ENCODE measurements at regions not wholly inside any gene's neighbourhood (a gene's known extent, or its start where the extent isn't known, plus 50 kb on each side); places are given as distances from the start of the nearest gene placed in this dataset.
A peak's percentile ranks its signal among the peaks of the same experiment; 100 is the strongest.

DNA sequence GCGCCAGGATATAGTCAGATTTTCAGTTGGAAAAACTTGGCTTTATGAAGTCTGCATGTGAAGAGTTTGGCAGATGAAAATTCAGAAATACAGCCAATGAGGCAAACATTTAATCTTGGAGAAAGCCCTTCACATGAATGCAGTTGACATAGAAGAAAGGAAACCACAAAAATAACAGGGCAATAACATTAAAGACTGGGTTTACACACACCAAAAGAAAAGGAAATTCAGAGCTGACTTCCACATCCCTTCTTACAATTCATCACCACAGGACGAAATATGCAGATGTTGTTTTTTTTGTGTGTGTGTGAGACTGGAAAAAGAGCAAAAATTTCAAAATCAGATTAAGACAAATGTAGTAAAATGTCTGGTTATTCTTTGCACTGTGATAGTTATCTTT is 69.8 kb upstream of the HEY2 start:
- H4K8ac ChIP-seq (replicated peaks; ENCODE audit: insufficient read length, low read depth, low read length): no peak overlapping the region
- no peak overlapping the region for H3K9ac ChIP-seq (ENCODE audit: extremely low read depth, insufficient read length, low read length)
- peaks cover 0 to 16% (median 2%) of the 10 kb centered on the region in 3 experiments; a peak in 4 of 7 replicates for H3K36me3 Mint-ChIP-seq (ENCODE audit: insufficient read depth in 1 of 3, low read depth in 3 of 3)
- H2AFZ ChIP-seq (ENCODE audit: low read length): no peak overlapping the region
- no CpG with 5 or more reads among the region's 2 CpGs for WGBS (ENCODE audit: extremely low coverage, insufficient read length, low lambda C conversion rate)
- no peak overlapping the region for H2BK5ac ChIP-seq (ENCODE audit: insufficient read length, low read length)
- H3K27ac ChIP-seq (ENCODE audit: insufficient read length, low read depth, low read length): no peak overlapping the region
- H2BK120ac ChIP-seq (ENCODE audit: low read depth, low read length, poor library complexity, severe bottlenecking): no peak overlapping the region
- no peak overlapping the region for H2BK20ac ChIP-seq (ENCODE audit: low read depth, low read length, poor library complexity, severe bottlenecking)
- no peak overlapping the region for H2AK5ac ChIP-seq (ENCODE audit: insufficient read length, low read length)
- H3K9me3 Mint-ChIP-seq: no peaks in the 10 kb centered on the region
- H3T11ph ChIP-seq (ENCODE audit: low read length): no peak overlapping the region
- no peaks in the 10 kb centered on the region for H3K79me2 ChIP-seq (ENCODE audit: insufficient read depth, low read length)
- no peak overlapping the region for H3K23ac ChIP-seq (ENCODE audit: insufficient read length, low read depth, low read length)
- no peaks in the 10 kb centered on the region for H3K27me3 Mint-ChIP-seq (ENCODE audit: low read depth)
- H3K4me3 Mint-ChIP-seq: no peak overlapping the region; a peak in 1 of 5 replicates
- H4K91ac ChIP-seq (ENCODE audit: insufficient read length, low read depth, low read length): no peak overlapping the region
- H3K18ac ChIP-seq (ENCODE audit: insufficient read length, low read depth, low read length): no peak overlapping the region
- H4K20me1 ChIP-seq (ENCODE audit: control insufficient read depth, insufficient read depth, insufficient read length): peaks cover 2% of the 10 kb centered on the region
- no peak overlapping the region for H2BK15ac ChIP-seq (ENCODE audit: low read depth, low read length)
- TF ChIP-seq, protein P1, sequence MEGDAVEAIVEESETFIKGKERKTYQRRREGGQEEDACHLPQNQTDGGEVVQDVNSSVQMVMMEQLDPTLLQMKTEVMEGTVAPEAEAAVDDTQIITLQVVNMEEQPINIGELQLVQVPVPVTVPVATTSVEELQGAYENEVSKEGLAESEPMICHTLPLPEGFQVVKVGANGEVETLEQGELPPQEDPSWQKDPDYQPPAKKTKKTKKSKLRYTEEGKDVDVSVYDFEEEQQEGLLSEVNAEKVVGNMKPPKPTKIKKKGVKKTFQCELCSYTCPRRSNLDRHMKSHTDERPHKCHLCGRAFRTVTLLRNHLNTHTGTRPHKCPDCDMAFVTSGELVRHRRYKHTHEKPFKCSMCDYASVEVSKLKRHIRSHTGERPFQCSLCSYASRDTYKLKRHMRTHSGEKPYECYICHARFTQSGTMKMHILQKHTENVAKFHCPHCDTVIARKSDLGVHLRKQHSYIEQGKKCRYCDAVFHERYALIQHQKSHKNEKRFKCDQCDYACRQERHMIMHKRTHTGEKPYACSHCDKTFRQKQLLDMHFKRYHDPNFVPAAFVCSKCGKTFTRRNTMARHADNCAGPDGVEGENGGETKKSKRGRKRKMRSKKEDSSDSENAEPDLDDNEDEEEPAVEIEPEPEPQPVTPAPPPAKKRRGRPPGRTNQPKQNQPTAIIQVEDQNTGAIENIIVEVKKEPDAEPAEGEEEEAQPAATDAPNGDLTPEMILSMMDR (conservative IDR thresholded peaks at IDR 0.05): no peak
- no peaks in the 10 kb centered on the region for H3K4me1 ChIP-seq (ENCODE audit: insufficient read depth, low read length)
- H2BK12ac ChIP-seq (ENCODE audit: insufficient read length, low read depth, low read length): no peak overlapping the region
- no peak overlapping the region for H3K56ac ChIP-seq (ENCODE audit: insufficient read length, low read depth, low read length)
- H3K23me2 ChIP-seq (ENCODE audit: insufficient read length, low read depth, low read length, poor library complexity, severe bottlenecking): no peaks in the 10 kb centered on the region
- H4K5ac ChIP-seq (ENCODE audit: insufficient read length, low read depth, low read length): no peak overlapping the region
- H3K27ac Mint-ChIP-seq: 0 out of 7 replicates have a peak overlapping the region, but pooled peaks of 1 of the 3 experiments have one; percentile 16
- no peaks in the 10 kb centered on the region for H3K79me1 ChIP-seq (ENCODE audit: insufficient read depth, low read depth, low read length, poor library complexity, severe bottlenecking)
- no peaks in the 10 kb centered on the region for H3K9me3 ChIP-seq (ENCODE audit: control insufficient read depth, low read depth, low read length)
- H3K4me2 ChIP-seq (ENCODE audit: insufficient read depth, insufficient read length, low read length): no peak overlapping the region
- no peak for DNase-seq
- peaks cover 19 to 25% of the 10 kb centered on the region in 2 experiments for H3K4me1 Mint-ChIP-seq
- H3K4ac ChIP-seq (ENCODE audit: low read depth, low read length): no peak overlapping the region
- H3K14ac ChIP-seq (ENCODE audit: insufficient read depth, low read length): no peak overlapping the region
- H3K27me3 ChIP-seq (ENCODE audit: insufficient read depth, low read length): no peaks in the 10 kb centered on the region
